DMS114 treated with DMSO at 0.1 percent for 48 hours (cell line): ENCODE measurements at regions not wholly inside any gene's neighbourhood (a gene's known extent, or its start where the extent isn't known, plus 50 kb on each side); places are given as distances from the start of the nearest gene placed in this dataset.

Experiments used
- DNase-seq: peaks from one replicate; lab custom pipeline; 2025; ENCODE audit not compliant: unreplicated experiment; lab: John Stamatoyannopoulos, UW

- no peak for DNase-seq
Observed at GRCh38 chrX:107560041-107560440, 68.3 kb upstream of the PRPS1 start.

- DNase-seq = no peak
Observed at GRCh38 chrX:107560980-107561379, 67.3 kb upstream of the PRPS1 start.

- DNase-seq = no peak
Observed at GRCh38 chrX:107561468-107562215, 66.7 kb upstream of the PRPS1 start.

- no peak for DNase-seq
Observed at GRCh38 chrX:107562482-107562881, 65.8 kb upstream of the PRPS1 start.

GRCh38 chrX:107563824-107564223 is 64.5 kb upstream of the PRPS1 start:
- no peak for DNase-seq

- DNase-seq = no peak
Observed at GRCh38 chrX:107565015-107565414, 63.3 kb upstream of the PRPS1 start.

GRCh38 chrX:107565931-107566603 is 62.2 kb upstream of the PRPS1 start:
- no peak for DNase-seq

GRCh38 chrX:107566604-107567262 is 61.6 kb upstream of the PRPS1 start:
- no peak for DNase-seq

GRCh38 chrX:107567370-107567769 is 60.9 kb upstream of the PRPS1 start:
- no peak for DNase-seq

- DNase-seq = no peak
Observed at GRCh38 chrX:107571296-107571998, 56.9 kb upstream of the PRPS1 start.

GRCh38 chrX:107573016-107573415 is 55.3 kb upstream of the PRPS1 start:
- DNase-seq = no peak

GRCh38 chrX:107574054-107574683 is 54.1 kb upstream of the PRPS1 start:
- DNase-seq = no peak

- DNase-seq = no peak
Observed at GRCh38 chrX:107574711-107575110, 53.6 kb upstream of the PRPS1 start.

GRCh38 chrX:107576392-107576791 is 51.9 kb upstream of the PRPS1 start:
- no peak for DNase-seq

GRCh38 chrX:107576841-107577240 is 51.5 kb upstream of the PRPS1 start:
- DNase-seq = no peak

- DNase-seq = no peak
Observed at GRCh38 chrX:107577933-107578332, 50.4 kb upstream of the PRPS1 start.
